ENCODE measurements at regions not wholly inside any gene's neighbourhood (a gene's known extent, or its start where the extent isn't known, plus 50 kb on each side); places are given as distances from the start of the nearest gene placed in this dataset.

- no peak overlapping the region for H3K4ac ChIP-seq (ENCODE audit: low read depth, low read length)
- H2AK5ac ChIP-seq (ENCODE audit: low read depth, low read length), result no peak overlapping the region
- no TSS peak for BruUV-seq (replicated peaks)
- no peak for ATAC-seq (ENCODE audit: low read depth)
- dilution Hi-C loops (cut with HindIII; ENCODE audit: low sequenced_read_pairs, unreplicated experiment) (no loop called here), in situ Hi-C loops (cut with MboI; ENCODE audit: low sequenced_read_pairs) (no loop called here), intact Hi-C loops (cut with micrococcal nuclease) (no loop called here)
- POLR2A ChIA-PET (ENCODE audit: unreplicated experiment), result no interaction called here
- no peak overlapping the region for H3K14ac ChIP-seq (replicated peaks; ENCODE audit: low read depth, low read length)
- no peaks in the 10 kb centered on the region for H3K79me1 ChIP-seq (ENCODE audit: low read depth in 1 of 2, low read length in 2 of 2)
- no peak overlapping the region for H4K91ac ChIP-seq (ENCODE audit: insufficient read depth, low read depth, low read length)
- DNase-seq, result no peak
- H3K18ac ChIP-seq (ENCODE audit: low read depth, low read length), result no peak overlapping the region
- H3K9ac ChIP-seq (ENCODE audit: low read depth, low read length), result no peak overlapping the region
- no peaks in the 10 kb centered on the region for H4K20me1 ChIP-seq (ENCODE audit: insufficient read depth, low read length)
- H3K36me3 ChIP-seq (ENCODE audit: control insufficient read depth, insufficient read depth, low read length), result no peaks in the 10 kb centered on the region
- H2BK120ac ChIP-seq (ENCODE audit: low read depth, low read length), result no peak overlapping the region
- no peak overlapping the region for H2BK15ac ChIP-seq (ENCODE audit: low read depth, low read length)
- no peak overlapping the region for H2BK20ac ChIP-seq (ENCODE audit: low read depth, low read length)
- no peaks in the 10 kb centered on the region for H3K9me1 ChIP-seq (ENCODE audit: insufficient read depth, low read length)
- no peak overlapping the region for H3K56ac ChIP-seq (ENCODE audit: extremely low read depth, insufficient read depth, low read length)
- no peaks in the 10 kb centered on the region for H3K4me1 ChIP-seq (ENCODE audit: control insufficient read depth, insufficient read depth, low read length)
- H2BK5ac ChIP-seq (ENCODE audit: low read depth, low read length, poor library complexity, severe bottlenecking), result no peak overlapping the region
- no peak overlapping the region for H3K4me2 ChIP-seq (ENCODE audit: low read depth, low read length)
- TF ChIP-seq ELK1 (IDR thresholded peaks at IDR 0.05; ENCODE audit: borderline replicate concordance, low read depth, low read length) (no peak), MAFK (IDR thresholded peaks at IDR 0.05; ENCODE audit: low read depth, low read length) (no peak), CEBPB (IDR thresholded peaks at IDR 0.05; ENCODE audit: low read depth, low read length) (no peak), SMC3 (IDR thresholded peaks at IDR 0.05; ENCODE audit: low read depth, low read length) (no peak), MAZ (IDR thresholded peaks at IDR 0.05; ENCODE audit: borderline replicate concordance, low read depth, low read length) (no peak), USF2 (IDR thresholded peaks at IDR 0.05; ENCODE audit: low read depth, low read length) (no peak), RFX5 (IDR thresholded peaks at IDR 0.05; ENCODE audit: low read depth, low read length) (no peak), RAD21 (IDR thresholded peaks at IDR 0.05; ENCODE audit: low read length) (no peak), BHLHE40 (IDR thresholded peaks at IDR 0.05; ENCODE audit: low read depth, low read length) (no peak), NFE2L2 (IDR thresholded peaks at IDR 0.05; ENCODE audit: low read depth, low read length) (no peak), FOS (IDR thresholded peaks at IDR 0.05; ENCODE audit: low read depth, low read length) (no peak), MXI1 (IDR thresholded peaks at IDR 0.05; ENCODE audit: borderline replicate concordance, low read depth, low read length) (no peak), POLR2A (IDR thresholded peaks at IDR 0.05; ENCODE audit: low read depth, low read length) (no peak)
- TF ChIP-seq, protein P1, sequence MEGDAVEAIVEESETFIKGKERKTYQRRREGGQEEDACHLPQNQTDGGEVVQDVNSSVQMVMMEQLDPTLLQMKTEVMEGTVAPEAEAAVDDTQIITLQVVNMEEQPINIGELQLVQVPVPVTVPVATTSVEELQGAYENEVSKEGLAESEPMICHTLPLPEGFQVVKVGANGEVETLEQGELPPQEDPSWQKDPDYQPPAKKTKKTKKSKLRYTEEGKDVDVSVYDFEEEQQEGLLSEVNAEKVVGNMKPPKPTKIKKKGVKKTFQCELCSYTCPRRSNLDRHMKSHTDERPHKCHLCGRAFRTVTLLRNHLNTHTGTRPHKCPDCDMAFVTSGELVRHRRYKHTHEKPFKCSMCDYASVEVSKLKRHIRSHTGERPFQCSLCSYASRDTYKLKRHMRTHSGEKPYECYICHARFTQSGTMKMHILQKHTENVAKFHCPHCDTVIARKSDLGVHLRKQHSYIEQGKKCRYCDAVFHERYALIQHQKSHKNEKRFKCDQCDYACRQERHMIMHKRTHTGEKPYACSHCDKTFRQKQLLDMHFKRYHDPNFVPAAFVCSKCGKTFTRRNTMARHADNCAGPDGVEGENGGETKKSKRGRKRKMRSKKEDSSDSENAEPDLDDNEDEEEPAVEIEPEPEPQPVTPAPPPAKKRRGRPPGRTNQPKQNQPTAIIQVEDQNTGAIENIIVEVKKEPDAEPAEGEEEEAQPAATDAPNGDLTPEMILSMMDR (conservative IDR thresholded peaks at IDR 0.05; ENCODE audit: low read depth, low read length), result no peak
- H3K27ac ChIP-seq (ENCODE audit: insufficient read depth, low read length), result no peak overlapping the region
- H4K5ac ChIP-seq (ENCODE audit: low read depth, low read length), result no peak overlapping the region
- no peak overlapping the region for H4K8ac ChIP-seq (ENCODE audit: low read depth in 2 of 2, low read length in 2 of 2)
- WGBS, 2 experiments (ENCODE audit: extremely low coverage in 2 of 2, insufficient read length in 1 of 2), result 76% methylated on average over 2 of the region's 4 CpGs; no CpG with 5 or more reads in 1 of the 2 experiments
- H3K4me3 ChIP-seq (ENCODE audit: insufficient read depth, low read depth, low read length), result no peak overlapping the region
- no peak overlapping the region for H2AFZ ChIP-seq (replicated peaks; ENCODE audit: low read length, poor library complexity)
- H3K27me3 ChIP-seq (ENCODE audit: control insufficient read depth, insufficient read depth, low read length), result no peaks in the 10 kb centered on the region
- no peaks in the 10 kb centered on the region for H3K9me3 ChIP-seq (ENCODE audit: control insufficient read depth, insufficient read depth, low read length)
- CTCF ChIA-PET, result no interaction called here
- no peak overlapping the region for H2AK9ac ChIP-seq (replicated peaks; ENCODE audit: low read depth, low read length, poor library complexity)
- H3K23ac ChIP-seq (ENCODE audit: low read depth, low read length), result no peak overlapping the region
Observed at GRCh38 chr21:26669215-26669764, 96.2 kb upstream of the CYYR1 start.
